GM12891 (cell line): ENCODE measurements at regions not wholly inside any gene's neighbourhood (a gene's known extent, or its start where the extent isn't known, plus 50 kb on each side); places are given as distances from the start of the nearest gene placed in this dataset.

ENCODE experiments used
- POLR2A ChIP-seq: IDR thresholded peaks from 2 replicates; pipeline ENCODE4 v1.6.1; 2011; ENCODE audit warnings: low read depth, low read length, control low read depth
- POLR2AphosphoS5 ChIP-seq: IDR thresholded peaks from 2 replicates; pipeline ENCODE4 v1.6.1; 2011; ENCODE audit warnings: low read depth, low read length, control low read depth
- SPI1 ChIP-seq: IDR thresholded peaks from 2 replicates; pipeline ENCODE4 v1.6.1; 2011; ENCODE audit warnings: low read depth, low read length, control low read depth

DNA sequence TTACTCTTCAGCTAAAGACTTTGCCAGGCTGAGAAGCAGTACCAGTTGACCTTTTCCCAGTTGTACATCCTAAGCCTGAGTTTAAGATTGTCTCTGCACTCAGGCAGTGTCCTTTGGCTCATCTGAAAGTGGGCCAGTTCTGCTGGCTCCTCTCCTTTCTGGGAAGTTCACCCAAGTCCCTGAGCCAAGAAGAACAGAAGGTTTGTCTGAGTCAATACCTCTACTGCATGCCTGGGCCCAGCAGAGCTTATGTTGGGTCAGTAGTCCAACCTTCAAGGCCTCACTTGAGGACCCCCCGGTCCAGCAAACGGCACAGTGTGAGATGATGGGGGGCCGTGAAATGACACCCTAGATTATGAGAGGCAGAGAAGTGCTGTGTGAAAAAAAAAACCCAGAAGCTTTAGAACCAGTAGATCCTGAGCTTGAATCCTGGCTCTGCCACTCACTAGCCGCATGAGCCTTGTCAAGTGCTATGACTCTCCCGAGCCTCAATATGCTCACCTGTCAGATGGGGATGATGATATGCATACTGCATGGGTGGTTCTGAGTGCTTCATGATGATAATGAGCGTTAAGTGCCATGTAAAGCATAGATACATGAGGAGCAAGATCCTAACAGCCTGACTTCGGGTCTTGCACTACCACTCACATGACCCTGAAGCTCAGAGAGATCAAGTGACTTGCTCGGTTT is 156.0 kb downstream of the MACROH2A1 start:
- TF ChIP-seq SPI1 (no peak), POLR2A (no peak), POLR2AphosphoS5 (no peak)
